GM19452 (cell line): ENCODE measurements at regions not wholly inside any gene's neighbourhood (a gene's known extent, or its start where the extent isn't known, plus 50 kb on each side); places are given as distances from the start of the nearest gene placed in this dataset.

Source experiments
- ATAC-seq: cut with Tn5 transposase; IDR thresholded peaks from one replicate; pipeline ENCODE4 v1.9.1; 2021; ENCODE audit not compliant: unreplicated experiment

DNA sequence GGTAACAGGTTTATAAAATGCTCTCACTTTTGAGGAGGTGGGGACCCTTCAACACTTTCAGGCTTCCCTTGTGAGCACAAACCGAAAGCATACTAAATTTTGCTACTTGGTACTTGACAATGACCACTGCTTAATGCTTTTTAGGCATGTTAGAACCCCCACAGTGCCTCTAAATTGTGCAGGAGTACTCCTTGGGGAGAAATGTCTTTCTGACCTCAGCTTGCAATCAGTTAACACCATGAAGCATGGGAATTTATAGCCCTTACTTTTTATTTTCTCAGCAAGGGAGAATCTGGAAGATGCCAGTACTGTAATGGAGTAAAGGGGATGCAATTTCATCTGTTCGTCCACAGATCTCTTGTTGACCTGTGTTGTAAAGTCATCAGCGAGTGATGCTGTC, 308.9 kb upstream of the TBC1D5 start:
- ATAC-seq, result no peak

DNA sequence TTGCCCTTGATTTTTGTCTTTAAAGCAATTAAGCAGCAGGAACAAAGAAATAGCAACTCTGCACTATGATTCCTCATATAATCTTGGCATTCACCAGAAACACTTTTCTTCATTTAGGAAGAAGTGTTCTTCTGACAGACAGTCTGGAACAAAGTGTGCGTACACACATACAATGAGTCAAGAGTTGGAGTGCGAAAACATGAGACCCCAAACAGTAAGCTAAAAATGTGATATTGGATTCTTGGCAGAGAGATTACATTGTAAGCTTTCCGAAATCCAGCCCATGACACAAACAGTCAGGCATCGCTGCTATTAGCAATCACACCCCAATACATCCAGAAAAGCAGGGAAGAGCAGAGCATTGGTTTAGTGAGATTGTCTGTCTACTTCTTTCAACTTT, 306.7 kb upstream of the TBC1D5 start:
- ATAC-seq, result no peak

DNA sequence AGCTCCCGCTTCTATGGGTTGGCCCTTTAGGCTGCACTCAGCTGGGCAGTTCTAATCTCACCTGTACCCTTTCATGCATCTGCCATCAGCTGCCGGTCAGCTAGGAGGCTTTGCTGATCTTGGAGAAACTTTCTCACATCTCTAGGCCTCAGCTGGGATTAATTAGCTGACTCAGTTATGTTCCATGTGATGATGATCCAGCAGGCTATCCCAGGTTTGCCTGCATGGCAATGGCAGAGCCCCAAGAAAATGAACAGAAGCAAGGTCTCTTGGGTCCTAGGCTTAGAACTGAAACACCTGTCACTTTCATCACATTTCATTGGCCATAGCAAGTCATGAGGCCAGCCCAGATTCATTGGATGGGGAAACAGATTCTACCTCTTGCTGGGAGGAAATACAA, 304.6 kb upstream of the TBC1D5 start:
- no peak for ATAC-seq

- ATAC-seq, result no peak
Observed at GRCh38 chr3:18046131-18046915, 303.9 kb upstream of the TBC1D5 start.

GRCh38 chr3:18044971-18045880, 302.8 kb upstream of the TBC1D5 start:
- ATAC-seq, result no peak

DNA sequence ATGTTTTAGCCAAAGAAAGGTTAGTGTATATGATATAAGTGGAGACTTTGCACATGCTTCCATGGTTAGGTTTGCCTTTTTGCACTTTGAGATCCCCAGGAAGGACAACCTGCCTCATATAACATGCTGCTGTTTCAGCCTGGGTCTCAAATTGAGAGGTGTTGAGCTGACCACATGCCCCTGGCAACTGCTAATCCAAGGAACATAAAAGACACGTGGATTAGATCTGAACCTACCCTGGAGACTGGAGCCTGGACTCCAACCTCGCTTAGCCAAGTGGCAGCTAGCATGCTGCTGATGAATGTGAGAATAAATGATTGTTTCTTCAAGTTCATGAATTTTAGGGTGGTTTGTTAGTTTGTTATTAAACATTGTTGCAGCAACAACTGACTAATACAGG, 301.8 kb upstream of the TBC1D5 start:
- ATAC-seq, result no peak

GRCh38 chr3:18036450-18036815, 294.0 kb upstream of the TBC1D5 start:
- ATAC-seq, result no peak

GRCh38 chr3:18035641-18036449, 293.4 kb upstream of the TBC1D5 start:
- ATAC-seq, result no peak

DNA sequence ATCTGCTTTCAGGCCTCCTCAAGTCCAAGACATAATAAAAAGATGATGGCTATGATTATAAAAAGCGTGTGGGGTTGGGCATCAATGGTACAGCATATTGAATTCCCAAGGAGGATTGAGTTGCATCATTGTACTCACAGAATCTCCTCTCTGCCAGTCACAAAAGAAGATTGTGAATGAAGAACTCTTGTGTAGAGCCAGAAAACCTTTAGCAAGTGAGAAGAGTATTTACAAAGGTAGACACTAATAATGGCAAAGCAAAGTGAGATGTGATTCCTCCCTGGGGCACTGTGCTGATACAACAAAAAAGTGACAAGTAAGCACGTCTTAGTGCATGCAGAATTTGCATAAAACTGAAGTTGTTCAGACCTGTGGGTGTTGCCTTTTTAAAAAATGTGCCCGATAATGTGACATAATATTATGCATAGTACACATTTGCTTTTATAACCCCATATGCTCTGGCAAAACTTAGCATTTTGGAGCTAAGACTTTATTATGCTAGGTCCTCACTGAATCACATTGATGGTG, 291.2 kb upstream of the TBC1D5 start:
- no peak for ATAC-seq

DNA sequence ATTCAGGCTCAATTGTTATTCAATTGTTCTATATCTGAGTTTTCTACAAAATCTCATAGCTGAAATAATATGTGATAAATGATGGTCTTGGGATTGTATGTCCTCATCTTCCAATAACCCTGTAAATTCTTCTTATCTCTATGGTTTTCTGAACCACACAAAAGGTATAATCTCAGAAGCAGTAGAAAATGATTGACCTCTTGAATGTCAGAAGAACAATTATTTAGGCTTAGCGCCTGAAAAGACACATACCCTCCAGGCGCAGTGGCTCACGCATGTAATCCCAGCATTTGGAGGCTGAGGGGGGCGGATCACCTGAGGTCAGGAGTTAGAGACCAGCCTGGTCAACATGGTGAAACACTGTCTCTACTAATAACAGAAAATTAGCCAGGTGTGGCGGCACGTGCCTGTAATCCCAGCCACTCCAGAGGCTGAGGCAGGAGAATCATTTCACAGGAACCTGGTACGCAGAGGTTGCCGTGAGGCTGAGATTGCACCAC, 288.0 kb upstream of the TBC1D5 start:
- ATAC-seq, result no peak

DNA sequence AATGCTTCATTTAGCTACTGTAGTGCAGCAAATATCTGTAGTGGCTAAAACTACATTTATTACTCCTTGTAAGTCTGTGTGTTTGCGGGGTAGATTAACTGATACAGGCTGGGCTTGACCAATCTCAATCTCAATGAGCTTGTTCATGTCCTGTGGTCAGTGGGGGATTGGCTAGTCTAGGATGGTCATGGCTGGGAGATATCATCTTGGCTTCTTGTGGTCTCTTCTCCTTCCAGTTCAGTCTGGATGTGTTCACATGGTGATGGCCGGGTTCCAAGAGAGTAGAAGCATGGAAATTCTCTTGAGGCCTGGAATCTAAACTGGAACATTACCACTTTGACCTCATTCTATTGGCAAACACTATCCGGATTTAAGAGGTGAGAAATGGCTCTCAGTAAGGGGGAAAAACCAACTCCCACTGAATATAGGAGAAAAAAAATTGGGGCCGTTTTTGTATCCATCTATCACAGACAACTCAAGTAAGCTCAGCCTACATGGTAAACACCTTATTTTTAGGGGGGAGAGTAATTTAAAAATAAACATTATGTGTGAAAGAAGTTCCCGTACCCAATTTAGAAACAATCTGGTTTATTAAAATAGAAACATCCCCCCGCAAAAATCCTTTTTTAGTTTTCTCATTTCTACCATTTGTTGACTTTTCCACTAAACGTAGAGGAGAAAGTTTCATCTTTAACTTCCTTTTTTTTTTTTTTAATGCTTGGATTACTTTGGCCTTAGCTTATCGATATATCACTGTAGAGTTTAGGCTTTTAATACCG, 284.9 kb upstream of the TBC1D5 start:
- ATAC-seq, result no peak

- no peak for ATAC-seq
Observed at GRCh38 chr3:18024715-18025114, 282.3 kb upstream of the TBC1D5 start.

GRCh38 chr3:18019161-18019495, 276.7 kb upstream of the TBC1D5 start:
- ATAC-seq, result no peak

GRCh38 chr3:18018491-18019160, 276.2 kb upstream of the TBC1D5 start:
- ATAC-seq, result no peak

GRCh38 chr3:18016366-18016765, 273.9 kb upstream of the TBC1D5 start:
- no peak for ATAC-seq

GRCh38 chr3:18012933-18013332, 270.5 kb upstream of the TBC1D5 start:
- ATAC-seq, result no peak

DNA sequence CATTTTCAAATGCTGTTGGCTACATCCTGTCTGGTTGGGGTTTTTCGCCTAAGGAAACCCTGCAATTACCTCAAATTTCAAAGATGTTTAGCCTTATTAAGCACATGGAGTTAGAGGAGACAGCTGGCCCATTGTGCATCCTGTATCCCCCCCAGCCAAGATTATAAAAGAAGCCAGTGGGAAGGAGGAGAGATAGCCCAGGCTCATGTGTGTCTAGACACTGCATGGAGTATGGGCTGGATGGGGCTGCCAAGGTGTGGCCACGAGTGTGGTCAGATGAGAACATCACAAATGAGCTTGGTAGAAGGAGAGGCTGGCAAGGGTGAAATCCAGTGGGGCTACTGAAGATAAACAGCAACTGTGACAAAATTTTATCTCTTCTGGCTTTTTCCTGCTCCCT, 270.0 kb upstream of the TBC1D5 start:
- no peak for ATAC-seq

- ATAC-seq, result no peak
Observed at GRCh38 chr3:18011387-18011786, 269.0 kb upstream of the TBC1D5 start.

GRCh38 chr3:18010001-18010400, 267.6 kb upstream of the TBC1D5 start:
- ATAC-seq, result no peak
